H1 (cell line): ENCODE measurements at regions not wholly inside any gene's neighbourhood (a gene's known extent, or its start where the extent isn't known, plus 50 kb on each side); places are given as distances from the start of the nearest gene placed in this dataset.

ENCODE experiments used
- CTCF ChIA-PET: fragments of 300-600 bp; sonication (Branson Sonifier 250); formaldehyde crosslinking; loops from one replicate; lab custom pipeline; 2021; ENCODE audit not compliant: partially characterized antibody; lab: Charles Lee
- POLR2A ChIA-PET: fragments of 300-600 bp; sonication (Branson Sonifier 250); formaldehyde crosslinking; loops from one replicate; lab custom pipeline; 2021; ENCODE audit warnings: inconsistent platforms; ENCODE audit not compliant: partially characterized antibody; lab: Charles Lee
- DNase-seq, 2 experiments: peaks; one replicate each; pipeline versions ENCODE4 v3.0.0 to v3.0.0-alpha.2; 2010 to 2022; ENCODE audit warnings: low spot score in 2 of 2, low read depth in 1 of 2, mixed read lengths in 1 of 2
- FAIRE-seq: peaks from 2 replicates; lab custom pipeline; 2011; peaks lifted over from hg19 to GRCh38; lab: Jason Lieb, UNC
- H2AFZ ChIP-seq: 2 replicates; pipeline ENCODE4 v1.8.1; 2012; ENCODE audit warnings: low read length, inconsistent platforms
- H2AK5ac ChIP-seq: 2 replicates; pipeline ENCODE4 v1.6.1; 2013; ENCODE audit warnings: low read depth, low read length
- H2BK120ac ChIP-seq: replicated peaks from 2 replicates; pipeline ENCODE3; 2013; ENCODE audit warnings: low read depth, low read length, inconsistent platforms
- H2BK12ac ChIP-seq: 2 replicates; pipeline ENCODE4 v1.6.1; 2013; ENCODE audit warnings: low read depth, low read length
- H2BK15ac ChIP-seq: 2 replicates; pipeline ENCODE4 v1.6.1; 2013; ENCODE audit warnings: low read length
- H2BK20ac ChIP-seq: 2 replicates; pipeline ENCODE4 v1.6.1; 2013; ENCODE audit warnings: low read length
- H2BK5ac ChIP-seq: 2 replicates; pipeline ENCODE4 v1.6.1; 2013; ENCODE audit warnings: low read depth, low read length
- H3K14ac ChIP-seq: 2 replicates; pipeline ENCODE4 v1.6.1; 2013; ENCODE audit warnings: inconsistent platforms; ENCODE audit not compliant: insufficient read length
- H3K18ac ChIP-seq: 2 replicates; pipeline ENCODE4 v1.6.1; 2013; ENCODE audit warnings: low read length; ENCODE audit errors: extremely low read depth
- H3K23ac ChIP-seq: 2 replicates; pipeline ENCODE4 v1.6.1; 2013; ENCODE audit warnings: inconsistent platforms; ENCODE audit not compliant: insufficient read length
- H3K23me2 ChIP-seq: 2 replicates; pipeline ENCODE4 v1.6.1; 2013; ENCODE audit warnings: low read depth, low read length
- H3K27ac ChIP-seq: 2 replicates; pipeline ENCODE4 v1.6.1; 2011; ENCODE audit warnings: low read depth, low read length, inconsistent platforms
- H3K27me3 ChIP-seq, 4 experiments: replicated peaks in 1 of 4; 1 replicate in 1 of 4; 2 replicates in 3 of 4; pipeline versions ENCODE4 v1.6.1 to v1.8.1; 2011 to 2013; ENCODE audit warnings: low read length in 3 of 4, mild to moderate bottlenecking in 3 of 4, inconsistent platforms in 2 of 4, mixed read lengths in 2 of 4, moderate library complexity in 1 of 4; ENCODE audit not compliant: control insufficient read depth in 3 of 4, insufficient read depth in 3 of 4; ENCODE audit errors: extremely low read depth in 1 of 4
- H3K36me3 ChIP-seq, 4 experiments: 2 replicates each; pipeline versions ENCODE4 v1.6.1 to v1.8.1; 2011 to 2013; ENCODE audit warnings: mild to moderate bottlenecking in 4 of 4, low read length in 3 of 4, moderate library complexity in 2 of 4, control low read depth in 1 of 4, inconsistent platforms in 1 of 4; ENCODE audit not compliant: insufficient read depth in 4 of 4, control insufficient read depth in 2 of 4
- H3K4ac ChIP-seq: replicated peaks from 2 replicates; pipeline ENCODE3; 2013; ENCODE audit warnings: low read length, low read depth, mixed read lengths, inconsistent platforms; ENCODE audit not compliant: insufficient read length
- H3K4me1 ChIP-seq, 4 experiments: replicated peaks in 1 of 4; 1 replicate in 1 of 4; 2 replicates in 3 of 4; pipeline versions ENCODE4 v1.6.1 to v1.8.1; 2011 to 2013; ENCODE audit warnings: low read length in 3 of 4, inconsistent platforms in 2 of 4, mixed read lengths in 1 of 4; ENCODE audit not compliant: insufficient read depth in 4 of 4, control insufficient read depth in 3 of 4
- H3K4me2 ChIP-seq, 2 experiments: 2 replicates each; pipeline versions ENCODE4 v1.6.1 to v1.8.1; 2011 to 2013; ENCODE audit warnings: low read depth in 2 of 2, low read length in 2 of 2, control low read depth in 1 of 2, inconsistent platforms in 1 of 2, mild to moderate bottlenecking in 1 of 2; ENCODE audit not compliant: insufficient read depth in 1 of 2
- H3K4me3 ChIP-seq, 4 experiments: fragments of 200-600, 300-600 bp in 1 of 4; sonication (generic), shearing (Covaris generic), sonication (Bioruptor Twin) in 1 of 4; 2 replicates each; pipeline versions ENCODE4 v1.5.1 to v1.8.1; 2011 to 2016; ENCODE audit warnings: low read length in 4 of 4, low read depth in 3 of 4, control low read depth in 2 of 4, inconsistent platforms in 2 of 4, mild to moderate bottlenecking in 2 of 4, mixed read lengths in 1 of 4, moderate library complexity in 1 of 4; ENCODE audit not compliant: insufficient read depth in 2 of 4; ENCODE audit errors: extremely low read depth in 1 of 4
- H3K56ac ChIP-seq: replicated peaks from 2 replicates; pipeline ENCODE3; 2013; ENCODE audit warnings: low read depth, mild to moderate bottlenecking, mixed read lengths, low read length, inconsistent platforms; ENCODE audit not compliant: insufficient read length
- H3K79me1 ChIP-seq: 2 replicates; pipeline ENCODE4 v1.6.1; 2013; ENCODE audit warnings: low read depth, low read length, control low read depth
- H3K79me2 ChIP-seq, 2 experiments: 2 replicates each; pipeline versions ENCODE4 v1.6.1 to v1.8.1; 2012 to 2013; ENCODE audit warnings: low read length in 2 of 2, mild to moderate bottlenecking in 2 of 2, inconsistent platforms in 1 of 2; ENCODE audit not compliant: insufficient read depth in 2 of 2, control insufficient read depth in 1 of 2
- H3K9ac ChIP-seq, 4 experiments: replicated peaks in 1 of 4; 1 replicate in 1 of 4; 2 replicates in 3 of 4; pipeline versions ENCODE4 v1.6.1 to v1.8.1; 2011 to 2013; ENCODE audit warnings: low read depth in 3 of 4, low read length in 3 of 4, control low read depth in 2 of 4, mild to moderate bottlenecking in 2 of 4, moderate library complexity in 2 of 4, inconsistent platforms in 1 of 4; ENCODE audit errors: extremely low read depth in 1 of 4
- H3K9me3 ChIP-seq, 2 experiments: 2 replicates each; pipeline versions ENCODE4 v1.6.1 to v1.8.1; 2012 to 2013; ENCODE audit warnings: mild to moderate bottlenecking in 2 of 2, moderate library complexity in 2 of 2, control low read depth in 1 of 2, inconsistent platforms in 1 of 2, low read depth in 1 of 2, low read length in 1 of 2, mixed read lengths in 1 of 2; ENCODE audit not compliant: insufficient read depth in 2 of 2
- H4K20me1 ChIP-seq, 2 experiments: replicated peaks in 1 of 2; 2 replicates each; pipeline versions ENCODE3 to v1.8.1; 2011 to 2013; ENCODE audit warnings: inconsistent platforms in 2 of 2, low read length in 2 of 2, mild to moderate bottlenecking in 1 of 2; ENCODE audit not compliant: insufficient read depth in 2 of 2, control insufficient read depth in 1 of 2
- H4K5ac ChIP-seq: 2 replicates; pipeline ENCODE4 v1.6.1; 2013; ENCODE audit warnings: low read length, low read depth, mixed read lengths, inconsistent platforms; ENCODE audit not compliant: insufficient read length
- H4K8ac ChIP-seq: 2 replicates; pipeline ENCODE4 v1.8.0; 2013; ENCODE audit warnings: mild to moderate bottlenecking, moderate library complexity, low read length, inconsistent platforms; ENCODE audit not compliant: insufficient read depth; ENCODE audit errors: extremely low read depth
- H4K91ac ChIP-seq: replicated peaks from 2 replicates; pipeline ENCODE3; 2013; ENCODE audit warnings: low read length, mixed read lengths, inconsistent platforms; ENCODE audit not compliant: insufficient read length
- EP300 ChIP-seq, 2 experiments: IDR thresholded peaks; 1 replicate in 1 of 2; 2 replicates in 1 of 2; pipeline ENCODE4 v1.6.1; 2011 to 2012; ENCODE audit warnings: low read depth in 2 of 2, low read length in 2 of 2, mild to moderate bottlenecking in 2 of 2, borderline replicate concordance in 1 of 2, inconsistent platforms in 1 of 2, moderate library complexity in 1 of 2
- JUN ChIP-seq: IDR thresholded peaks from 2 replicates; pipeline ENCODE4 v1.6.1; 2011; ENCODE audit warnings: low read depth, mild to moderate bottlenecking, improper control_type of control experiment, low read length
- TEAD4 ChIP-seq: IDR thresholded peaks from 2 replicates; pipeline ENCODE4 v1.6.1; 2012; ENCODE audit warnings: low read depth, low read length, inconsistent platforms, mixed read lengths
- USF2 ChIP-seq: IDR thresholded peaks from 2 replicates; pipeline ENCODE4 v1.6.1; 2011; ENCODE audit warnings: low read length, improper control_type of control experiment
- WGBS, 2 experiments: shearing (Covaris generic) in 1 of 2; methylation state at CpG; one replicate each; pipeline versions ENCODE4 v1.1.6 to v1.1.7; 2013 to 2015; ENCODE audit warnings: low lambda C conversion rate in 2 of 2, mixed read lengths in 2 of 2, inconsistent platforms in 1 of 2, low coverage in 1 of 2, missing lambda C conversion rate in 1 of 2; ENCODE audit not compliant: insufficient replicate concordance in 2 of 2, insufficient coverage in 1 of 2, insufficient read length in 1 of 2; ENCODE audit errors: extremely low coverage in 1 of 2, missing lambda C conversion rate in 1 of 2; 5-methylcytosine and 5-hydroxymethylcytosine counted together

DNA sequence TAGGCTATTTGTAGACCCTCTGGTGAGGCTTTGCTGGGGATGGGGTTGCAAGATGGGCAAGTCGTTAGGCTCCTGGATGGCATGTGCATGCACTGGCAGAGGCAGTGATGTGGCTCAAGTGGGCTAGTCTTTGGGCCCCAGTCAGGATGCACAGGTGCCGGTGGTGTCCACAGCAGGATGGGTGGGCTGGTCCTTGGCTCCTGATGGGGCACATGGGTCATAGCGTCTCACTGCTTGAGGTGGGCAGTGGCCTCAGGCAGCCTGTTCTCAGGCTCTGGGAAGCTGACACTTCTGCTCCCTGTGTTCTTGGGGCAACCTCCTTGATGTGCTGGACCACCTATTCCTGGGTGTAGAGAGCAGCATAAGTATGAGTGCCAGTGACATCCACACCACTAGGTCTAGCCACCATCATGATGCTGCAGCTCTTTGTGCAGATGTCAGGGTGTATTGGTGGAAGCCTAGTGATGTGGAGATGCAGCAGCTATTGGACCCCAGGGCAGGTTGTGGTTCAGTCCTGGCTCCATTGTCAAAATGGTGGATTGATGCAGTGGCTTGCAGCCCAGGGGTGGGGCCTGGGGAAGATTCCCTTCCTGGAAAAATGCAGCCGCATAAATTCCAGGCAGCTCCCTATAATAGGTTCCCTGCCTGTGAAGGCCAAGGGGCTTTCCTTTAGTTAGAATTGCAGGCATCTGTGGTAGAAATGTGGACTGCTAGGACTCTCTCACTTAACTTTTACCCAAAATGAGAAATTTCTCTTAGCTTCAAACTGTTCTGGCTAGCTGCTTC lies 742.5 kb upstream of the MDGA2 start:
- no peak overlapping the region for H4K5ac ChIP-seq
- H2AK5ac ChIP-seq = no peak overlapping the region; the same call in 1 of the 2 replicates
- H3K36me3 ChIP-seq = 0 out of 8 replicates have a peak, but pooled peaks cover 0 to 2% (median 0%) of the 10 kb centered on the region in 4 experiments
- H2BK15ac ChIP-seq = no peak overlapping the region
- no peak for DNase-seq
- H4K20me1 ChIP-seq = no peaks in the 10 kb centered on the region
- 0 out of 2 replicates have a peak overlapping the region, but pooled peaks have one; percentile 72 for H2BK20ac ChIP-seq
- TF ChIP-seq TEAD4 (peak; percentile 43), USF2 (no peak), EP300 (IDR thresholded peaks at IDR 0.05; ENCODE audit: borderline replicate concordance in 1 of 2, low read depth in 2 of 2, low read length in 2 of 2) (peak in 1 of 2 experiments; percentile 81; a peak in 1 of 3 replicates), JUN (no peak)
- H3K18ac ChIP-seq = no peak overlapping the region
- 0 out of 2 replicates have a peak overlapping the region, but pooled peaks have one; percentile 4 for H2AFZ ChIP-seq
- H4K91ac ChIP-seq = peak overlapping the region; percentile 58
- peak overlapping the region; percentile 84; the same call in 1 of the 2 replicates for H2BK12ac ChIP-seq
- no peak overlapping the region for H3K4me3 ChIP-seq
- no peak overlapping the region for H3K56ac ChIP-seq
- H3K79me1 ChIP-seq = no peaks in the 10 kb centered on the region
- no peak overlapping the region for H4K8ac ChIP-seq
- 0 out of 4 replicates have a peak, but pooled peaks cover 0 to 5% of the 10 kb centered on the region in 2 experiments for H3K9me3 ChIP-seq
- no peaks in the 10 kb centered on the region for H3K79me2 ChIP-seq
- H3K27ac ChIP-seq = no peak overlapping the region; the same call in 1 of the 2 replicates
- H3K4me2 ChIP-seq = no peak overlapping the region
- no peaks in the 10 kb centered on the region for H3K4me1 ChIP-seq
- no peak overlapping the region for H3K23ac ChIP-seq
- ChIA-PET POLR2A (no interaction called here), CTCF (no interaction called here)
- no peak overlapping the region for H3K4ac ChIP-seq
- FAIRE-seq = no peak
- H2BK5ac ChIP-seq = peak overlapping the region; percentile 71; the same call in 1 of the 2 replicates
- no peaks in the 10 kb centered on the region for H3K23me2 ChIP-seq
- 95% methylated on average over 4 of the region's 4 CpGs; no CpG with 5 or more reads in 1 of the 2 experiments for WGBS, 2 experiments
- no peak overlapping the region for H3K14ac ChIP-seq
- H3K27me3 ChIP-seq = no peaks in the 10 kb centered on the region
- H2BK120ac ChIP-seq = no peak overlapping the region
- no peak overlapping the region for H3K9ac ChIP-seq
